ENCODE measurements at regions not wholly inside any gene's neighbourhood (a gene's known extent, or its start where the extent isn't known, plus 50 kb on each side); places are given as distances from the start of the nearest gene placed in this dataset.

GRCh38 chr11:116529271-116529670 is 243.5 kb downstream of the BUD13 start:
- no peak for DNase-seq

- DNase-seq, result no peak
Observed at GRCh38 chr11:116527180-116527991, 245.4 kb downstream of the BUD13 start.

- DNase-seq, result no peak
Observed at GRCh38 chr11:116525961-116526495, 246.8 kb downstream of the BUD13 start.

- no peak for DNase-seq
Observed at GRCh38 chr11:116519499-116519898, 253.3 kb downstream of the BUD13 start.

GRCh38 chr11:116518141-116518540 is 254.6 kb downstream of the BUD13 start:
- no peak for DNase-seq

- no peak for DNase-seq
Observed at GRCh38 chr11:116517584-116517983, 255.2 kb downstream of the BUD13 start.

GRCh38 chr11:116517077-116517476 is 255.7 kb downstream of the BUD13 start:
- DNase-seq, result peak; percentile 90

- peak; percentile 85 for DNase-seq
Observed at GRCh38 chr11:116515664-116516184, 257.1 kb downstream of the BUD13 start.

- no peak for DNase-seq
Observed at GRCh38 chr11:116513894-116514293, 258.9 kb downstream of the BUD13 start.

GRCh38 chr11:116513278-116513823 is 259.4 kb downstream of the BUD13 start:
- DNase-seq, result no peak

GRCh38 chr11:116512841-116513240 is 259.9 kb downstream of the BUD13 start:
- no peak for DNase-seq

GRCh38 chr11:116511684-116512083 is 261.1 kb downstream of the BUD13 start:
- no peak for DNase-seq

- no peak for DNase-seq
Observed at GRCh38 chr11:116510886-116511650, 261.7 kb downstream of the BUD13 start.

GRCh38 chr11:116510166-116510565 is 262.6 kb downstream of the BUD13 start:
- DNase-seq, result no peak

- DNase-seq, result no peak
Observed at GRCh38 chr11:116509551-116509950, 263.2 kb downstream of the BUD13 start.

- DNase-seq, result no peak
Observed at GRCh38 chr11:116507849-116508695, 264.7 kb downstream of the BUD13 start.

- no peak for DNase-seq
Observed at GRCh38 chr11:116507016-116507415, 265.8 kb downstream of the BUD13 start.

- no peak for DNase-seq
Observed at GRCh38 chr11:116506263-116506825, 266.4 kb downstream of the BUD13 start.

GRCh38 chr11:116505298-116506262 is 267.2 kb downstream of the BUD13 start:
- DNase-seq, result peak; percentile 70

GRCh38 chr11:116504541-116505297 is 268.1 kb downstream of the BUD13 start:
- no peak for DNase-seq
